HL-60 (cell line): ENCODE measurements at regions not wholly inside any gene's neighbourhood (a gene's known extent, or its start where the extent isn't known, plus 50 kb on each side); places are given as distances from the start of the nearest gene placed in this dataset.

Experiments
- CTCF ChIP-seq: IDR thresholded peaks from one replicate; pipeline ENCODE4 v1.5.1; 2011; ENCODE audit warnings: low read length, control low read depth, inconsistent platforms; ENCODE audit not compliant: insufficient read depth
- POLR2AphosphoS5 ChIP-seq: IDR thresholded peaks from 2 replicates; pipeline ENCODE4 v1.6.1; 2012; ENCODE audit warnings: low read depth
- REST ChIP-seq: IDR thresholded peaks from 2 replicates; pipeline ENCODE4 v1.6.1; 2012; ENCODE audit warnings: low read depth; ENCODE audit not compliant: insufficient replicate concordance
- SPI1 ChIP-seq: IDR thresholded peaks from 2 replicates; pipeline ENCODE4 v1.6.1; 2012; ENCODE audit warnings: low read depth, mild to moderate bottlenecking, borderline replicate concordance

- TF ChIP-seq CTCF (no peak), REST (no peak), POLR2AphosphoS5 (no peak), SPI1 (no peak; the same call in 1 of the 2 replicates)
Observed at GRCh38 chr3:154794391-154794790, 285.7 kb upstream of the MME start.
